GM20000 (cell line): ENCODE measurements at regions not wholly inside any gene's neighbourhood (a gene's known extent, or its start where the extent isn't known, plus 50 kb on each side); places are given as distances from the start of the nearest gene placed in this dataset.

Source experiments
- DNase-seq: peaks from one replicate; pipeline ENCODE4 v3.0.0; 2012; ENCODE audit warnings: low spot score
- CTCF ChIP-seq: IDR thresholded peaks from 2 replicates; pipeline ENCODE4 v1.5.1; 2012; ENCODE audit warnings: mild to moderate bottlenecking, control low read depth; ENCODE audit errors: extremely low read depth, missing control alignments

- TF ChIP-seq CTCF, result no peak
- no peak for DNase-seq
Measured at GRCh38 chr16:8204096-8204495, 386.2 kb downstream of the TMEM114 start.

- DNase-seq, result no peak
- no peak for TF ChIP-seq CTCF
Measured at GRCh38 chr16:8203101-8203500, 387.2 kb downstream of the TMEM114 start.

GRCh38 chr16:8200839-8201238 lies 389.5 kb downstream of the TMEM114 start:
- TF ChIP-seq CTCF, result no peak
- DNase-seq, result no peak

- no peak for TF ChIP-seq CTCF
- no peak for DNase-seq
Measured at GRCh38 chr16:8199390-8199789, 390.9 kb downstream of the TMEM114 start.

GRCh38 chr16:8194794-8195193 lies 395.5 kb downstream of the TMEM114 start:
- no peak for DNase-seq
- no peak for TF ChIP-seq CTCF

GRCh38 chr16:8188841-8189240 lies 401.5 kb downstream of the TMEM114 start:
- no peak for DNase-seq
- no peak for TF ChIP-seq CTCF

- no peak for TF ChIP-seq CTCF
Measured at GRCh38 chr16:8187782-8188372, 402.4 kb downstream of the TMEM114 start.

More at GRCh38 chr16:8187782-8188372, 402.4 kb downstream of the TMEM114 start:
- no peak for DNase-seq
